ENCODE measurements at regions not wholly inside any gene's neighbourhood (a gene's known extent, or its start where the extent isn't known, plus 50 kb on each side); places are given as distances from the start of the nearest gene placed in this dataset.

GRCh38 chr14:97077687-97078086, 280.5 kb downstream of the VRK1 start:
- no peak for TF ChIP-seq POLR2AphosphoS5 (IDR thresholded peaks at IDR 0.05; ENCODE audit: low read depth, low read length)
- no peak for TF ChIP-seq POLR2A (IDR thresholded peaks at IDR 0.05; ENCODE audit: low read depth, low read length)
- TF ChIP-seq TAF1 (IDR thresholded peaks at IDR 0.05; ENCODE audit: low read depth, low read length) = no peak

All from GM12891 (cell line).